NT2/D1 (cell line): ENCODE measurements at regions not wholly inside any gene's neighbourhood (a gene's known extent, or its start where the extent isn't known, plus 50 kb on each side); places are given as distances from the start of the nearest gene placed in this dataset.

Experiments used
- DNase-seq: peaks from one replicate; pipeline ENCODE4 v3.0.0-alpha.2; 2011; ENCODE audit warnings: low read depth, low spot score
- H3K27me3 ChIP-seq: 2 replicates; pipeline ENCODE4 v1.6.0; 2011; ENCODE audit warnings: mild to moderate bottlenecking; ENCODE audit not compliant: insufficient read length, insufficient read depth
- H3K36me3 ChIP-seq: 2 replicates; pipeline ENCODE4 v1.6.1; 2011; ENCODE audit warnings: mild to moderate bottlenecking, low read length, mixed read lengths; ENCODE audit not compliant: insufficient read depth, insufficient read length
- H3K4me1 ChIP-seq: 2 replicates; pipeline ENCODE4 v1.5.1; 2011; ENCODE audit not compliant: insufficient read depth, insufficient read length
- H3K4me3 ChIP-seq: 2 replicates; pipeline ENCODE4 v1.5.1; 2011; ENCODE audit warnings: low read depth; ENCODE audit not compliant: insufficient read length
- H3K9ac ChIP-seq: 2 replicates; pipeline ENCODE4 v1.6.0; 2011; ENCODE audit warnings: low read depth; ENCODE audit not compliant: insufficient read length
- H3K9me3 ChIP-seq: 2 replicates; pipeline ENCODE4 v1.5.1; 2011; ENCODE audit warnings: mild to moderate bottlenecking, low read length; ENCODE audit not compliant: insufficient read depth
- SUZ12 ChIP-seq: IDR thresholded peaks from 2 replicates; pipeline ENCODE4 v1.6.1; 2011; ENCODE audit not compliant: insufficient read length, insufficient read depth; ENCODE audit errors: extremely low read depth
- YY1 ChIP-seq: IDR thresholded peaks from 2 replicates; pipeline ENCODE4 v1.6.1; 2011; ENCODE audit not compliant: insufficient read length, insufficient read depth
- ZNF274 ChIP-seq: IDR thresholded peaks from 2 replicates; pipeline ENCODE4 v1.6.1; 2011; ENCODE audit warnings: mild to moderate bottlenecking, low read depth, low read length

DNA sequence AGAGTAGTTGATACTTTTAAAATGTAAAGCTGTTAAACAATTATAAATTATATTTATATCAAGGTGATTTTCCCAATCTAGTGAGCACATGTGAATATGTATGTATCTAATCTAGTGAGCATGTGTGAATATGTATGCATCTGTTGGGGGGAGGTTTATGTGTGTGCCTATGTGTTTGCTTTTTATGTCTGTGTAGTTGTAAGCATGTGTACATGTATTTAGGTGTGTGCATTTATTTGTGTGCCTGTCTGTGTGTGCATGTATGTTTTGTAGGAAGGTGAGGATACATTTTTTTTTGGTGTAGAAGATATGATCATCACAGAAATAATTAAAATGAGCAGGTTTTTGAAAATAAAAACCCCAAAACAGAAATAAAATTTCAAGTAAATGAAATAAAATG is 318.9 kb upstream of the CHRM3 start:
- no peaks in the 10 kb centered on the region for H3K36me3 ChIP-seq
- H3K9me3 ChIP-seq = no peaks in the 10 kb centered on the region
- no peak overlapping the region for H3K4me3 ChIP-seq
- TF ChIP-seq YY1 (no peak), SUZ12 (no peak), ZNF274 (no peak)
- H3K9ac ChIP-seq = no peak overlapping the region
- DNase-seq = no peak
- H3K4me1 ChIP-seq = no peaks in the 10 kb centered on the region
- H3K27me3 ChIP-seq = no peaks in the 10 kb centered on the region

DNA sequence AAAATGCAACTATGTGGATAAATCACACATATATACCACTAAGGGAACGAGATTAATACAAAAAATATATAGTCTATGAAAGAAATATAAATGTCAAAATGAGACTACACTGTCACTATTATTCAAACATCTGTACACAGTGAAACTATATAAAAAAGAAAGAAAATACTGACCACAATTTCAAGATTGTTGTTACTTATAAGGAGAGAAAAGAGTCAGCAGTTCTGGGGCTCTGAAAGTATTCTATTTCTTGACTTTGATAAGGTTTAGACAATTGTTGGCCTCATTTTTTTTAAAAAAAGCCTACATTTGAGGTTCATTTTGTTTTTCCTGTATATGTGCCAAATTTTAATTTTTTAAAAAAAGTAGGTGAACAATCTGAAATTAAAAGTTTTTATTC is 319.3 kb upstream of the CHRM3 start:
- H3K27me3 ChIP-seq = no peaks in the 10 kb centered on the region
- H3K9ac ChIP-seq = no peak overlapping the region
- no peak overlapping the region for H3K4me3 ChIP-seq
- no peaks in the 10 kb centered on the region for H3K36me3 ChIP-seq
- H3K4me1 ChIP-seq = no peaks in the 10 kb centered on the region
- TF ChIP-seq YY1 (no peak), ZNF274 (no peak), SUZ12 (no peak)
- DNase-seq = no peak
- H3K9me3 ChIP-seq = no peaks in the 10 kb centered on the region

DNA sequence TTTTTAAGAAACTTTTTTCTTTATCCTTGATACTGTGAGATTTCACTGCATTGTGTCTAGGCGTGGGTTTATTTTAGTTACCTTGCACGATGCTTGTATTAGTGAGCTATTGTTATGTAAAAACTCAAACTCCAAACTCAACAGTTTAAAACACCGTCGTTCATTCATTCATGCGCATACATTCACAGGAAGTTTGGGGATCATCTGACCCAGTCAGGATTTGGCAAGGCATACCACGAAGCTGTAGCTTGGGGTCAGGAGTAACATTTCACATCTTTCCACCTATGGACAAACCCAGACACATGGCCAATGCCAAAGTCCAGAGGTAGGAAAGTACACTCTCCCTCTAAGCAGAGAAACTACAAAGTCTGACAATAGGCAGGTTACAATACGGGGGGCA is 324.6 kb upstream of the CHRM3 start:
- H3K9me3 ChIP-seq = no peaks in the 10 kb centered on the region
- H3K36me3 ChIP-seq = no peaks in the 10 kb centered on the region
- no peaks in the 10 kb centered on the region for H3K4me1 ChIP-seq
- H3K27me3 ChIP-seq = no peaks in the 10 kb centered on the region
- H3K9ac ChIP-seq = no peak overlapping the region
- peak; percentile 43 for DNase-seq
- no peak overlapping the region for H3K4me3 ChIP-seq
- TF ChIP-seq YY1 = no peak

DNA sequence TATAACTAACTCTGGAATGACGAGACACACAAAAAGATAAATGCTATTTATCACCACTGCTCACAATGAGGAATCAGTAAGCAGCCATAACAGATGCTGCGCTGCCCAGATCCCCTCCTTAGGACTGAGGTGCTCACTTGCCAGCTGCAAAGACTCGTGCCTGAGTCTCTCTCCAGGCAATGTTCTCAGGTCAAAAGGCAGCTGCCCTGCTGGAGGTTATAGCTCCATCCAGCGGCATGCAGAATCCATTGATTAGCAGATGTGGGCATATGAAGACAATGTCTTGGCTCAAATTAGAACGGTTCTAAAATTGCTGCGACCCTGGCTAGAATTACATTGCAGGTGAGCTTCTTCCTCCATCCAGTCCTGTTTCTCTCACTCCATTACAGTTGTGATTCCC is 328.2 kb upstream of the CHRM3 start:
- Histone ChIP-seq H3K9ac (no peak overlapping the region), H3K9me3 (no peaks in the 10 kb centered on the region; the same call in 1 of the 2 replicates), H3K4me3 (no peak overlapping the region), H3K4me1 (no peaks in the 10 kb centered on the region), H3K36me3 (no peaks in the 10 kb centered on the region), H3K27me3 (no peaks in the 10 kb centered on the region)
- TF ChIP-seq YY1 (no peak), ZNF274 (no peak), SUZ12 (no peak)
- no peak for DNase-seq

DNA sequence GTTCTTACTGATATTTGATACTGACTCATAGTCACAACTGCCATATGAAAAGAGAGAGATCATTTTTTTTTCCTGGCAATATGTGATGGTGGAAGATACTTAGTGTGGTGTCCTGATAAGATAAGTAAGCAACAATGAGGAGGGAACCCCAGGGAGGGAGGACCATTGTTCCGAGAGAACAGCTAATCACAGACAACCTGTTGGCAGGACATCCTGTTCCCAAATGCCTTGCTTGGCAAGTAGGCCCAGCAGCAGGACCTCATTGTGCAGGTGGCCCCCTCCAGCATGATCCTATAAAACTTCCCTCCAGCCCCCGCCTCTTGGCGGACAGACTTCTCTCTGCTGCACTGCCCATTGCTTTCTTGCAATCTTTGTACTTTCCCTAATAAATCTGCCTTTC is 329.4 kb upstream of the CHRM3 start:
- Histone ChIP-seq H3K9ac (no peak overlapping the region), H3K4me1 (no peaks in the 10 kb centered on the region), H3K4me3 (no peak overlapping the region), H3K36me3 (no peaks in the 10 kb centered on the region), H3K9me3 (no peaks in the 10 kb centered on the region; the same call in 1 of the 2 replicates), H3K27me3 (no peaks in the 10 kb centered on the region)
- TF ChIP-seq YY1 = no peak
- no peak for TF ChIP-seq ZNF274
- no peak for TF ChIP-seq SUZ12
- DNase-seq = no peak

DNA sequence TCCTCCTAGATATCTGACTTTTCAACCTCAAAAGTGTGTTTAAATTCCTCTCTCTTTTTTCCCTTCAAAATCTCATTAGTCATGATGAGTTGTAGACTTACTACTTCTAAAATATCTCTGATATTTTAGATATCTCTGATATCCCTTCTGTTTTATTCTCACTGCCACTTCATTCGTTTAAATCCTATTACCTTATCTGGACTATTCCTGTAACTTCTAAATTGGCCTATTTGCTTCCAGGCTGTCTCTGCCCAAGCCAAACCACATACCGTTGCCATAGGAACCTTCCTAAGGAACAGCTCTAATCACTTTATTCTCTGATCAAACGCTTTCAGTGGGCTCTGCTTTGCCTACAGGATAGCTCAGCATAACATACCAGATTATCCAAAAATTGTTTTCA is 333.1 kb upstream of the CHRM3 start:
- Histone ChIP-seq H3K9me3 (no peaks in the 10 kb centered on the region; the same call in 1 of the 2 replicates), H3K36me3 (no peaks in the 10 kb centered on the region), H3K27me3 (no peaks in the 10 kb centered on the region), H3K4me1 (no peaks in the 10 kb centered on the region), H3K4me3 (no peak overlapping the region), H3K9ac (no peak overlapping the region)
- no peak for DNase-seq
- TF ChIP-seq YY1 (no peak), SUZ12 (no peak), ZNF274 (no peak)

DNA sequence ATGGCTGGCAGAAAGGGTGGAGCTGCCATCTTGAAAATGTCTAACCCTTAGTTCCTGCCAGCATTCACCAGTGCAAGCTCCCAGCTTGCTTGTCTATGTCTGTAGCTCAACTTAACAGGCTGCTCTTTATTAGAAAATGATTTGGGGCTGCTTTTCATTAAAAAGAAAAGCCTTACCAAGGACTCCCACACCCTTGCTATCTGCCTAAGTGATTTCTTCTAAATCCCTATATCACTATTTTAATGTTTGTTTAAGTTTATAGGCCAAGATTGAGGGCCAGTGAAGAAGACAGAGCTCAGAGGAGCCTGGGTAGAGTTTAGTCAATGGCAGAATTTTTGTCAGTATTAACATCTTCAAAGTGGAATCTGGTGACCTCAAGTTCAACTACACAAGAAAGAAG is 336.8 kb upstream of the CHRM3 start:
- no peak overlapping the region for H3K9ac ChIP-seq
- H3K36me3 ChIP-seq = no peaks in the 10 kb centered on the region
- no peaks in the 10 kb centered on the region for H3K4me1 ChIP-seq
- no peak for DNase-seq
- TF ChIP-seq SUZ12 = no peak
- TF ChIP-seq ZNF274 = no peak
- H3K9me3 ChIP-seq = no peaks in the 10 kb centered on the region
- H3K27me3 ChIP-seq = no peaks in the 10 kb centered on the region
- no peak overlapping the region for H3K4me3 ChIP-seq

DNA sequence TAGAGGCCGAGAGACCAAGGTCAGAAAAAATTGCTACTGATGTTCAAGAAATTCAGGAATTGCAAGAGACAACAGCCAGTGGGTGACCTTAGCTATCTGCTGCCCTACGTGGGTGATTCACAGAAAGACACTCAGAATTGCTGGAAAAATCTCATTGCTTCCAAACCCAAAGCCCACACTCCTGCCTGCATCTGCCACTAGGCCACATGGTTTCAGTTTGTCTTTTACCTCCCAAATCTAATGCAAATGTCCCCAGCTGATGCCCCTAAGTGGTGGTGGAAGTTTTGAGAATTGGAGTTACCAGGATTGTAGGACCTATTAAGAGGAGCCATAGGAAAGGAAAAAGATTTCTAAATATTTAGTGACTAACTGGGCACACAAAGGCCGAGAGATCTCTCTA is 341.5 kb upstream of the CHRM3 start:
- Histone ChIP-seq H3K36me3 (no peaks in the 10 kb centered on the region), H3K4me3 (no peak overlapping the region), H3K9ac (no peak overlapping the region), H3K27me3 (no peaks in the 10 kb centered on the region), H3K4me1 (no peaks in the 10 kb centered on the region), H3K9me3 (no peaks in the 10 kb centered on the region)
- TF ChIP-seq YY1 = no peak
- no peak for TF ChIP-seq SUZ12
- TF ChIP-seq ZNF274 = no peak
- no peak for DNase-seq
